AG04449 (cell line): ENCODE measurements at regions not wholly inside any gene's neighbourhood (a gene's known extent, or its start where the extent isn't known, plus 50 kb on each side); places are given as distances from the start of the nearest gene placed in this dataset.

Experiments
- CTCF ChIA-PET: fragments of 350-600 bp; formaldehyde crosslinking; extraction: SDS; loops from one replicate; lab custom pipeline; 2021; ENCODE audit warnings: antibody characterized with exemption; lab: Yijun Ruan, JAX
- POLR2A ChIA-PET: fragments of 400-600, 350-600 bp; formaldehyde crosslinking; extraction: SDS; loops from one replicate; lab custom pipeline; 2020; ENCODE audit warnings: antibody characterized with exemption, inconsistent platforms; lab: Yijun Ruan, JAX
- DNase-seq: peaks from one replicate; pipeline ENCODE4 v3.0.0-alpha.2; 2010; ENCODE audit warnings: low read depth, low spot score
- H3K4me3 ChIP-seq: 2 replicates; pipeline ENCODE4 v1.5.1; 2011; ENCODE audit warnings: low read depth, mild to moderate bottlenecking, control low read depth, low read length
- CTCF ChIP-seq: IDR thresholded peaks from one replicate; pipeline ENCODE4 v1.5.1; 2011; ENCODE audit warnings: mild to moderate bottlenecking, moderate library complexity, low read length, control low read depth, inconsistent platforms; ENCODE audit not compliant: insufficient read depth; ENCODE audit errors: missing control alignments

- CTCF ChIA-PET: no interaction called here
- H3K4me3 ChIP-seq: no peak overlapping the region
- POLR2A ChIA-PET: no interaction called here
- no peak for DNase-seq
- no peak for TF ChIP-seq CTCF
Measured at GRCh38 chr12:108462686-108463085, 52.4 kb upstream of the FICD start.

- DNase-seq: no peak
Measured at GRCh38 chr12:108461058-108461660, 53.9 kb upstream of the FICD start.

GRCh38 chr12:108459149-108459548 is 55.9 kb upstream of the FICD start:
- DNase-seq: no peak
- CTCF ChIA-PET: no interaction called here
- POLR2A ChIA-PET: no interaction called here
- no peak overlapping the region for H3K4me3 ChIP-seq
- TF ChIP-seq CTCF: no peak

More at GRCh38 chr12:108461058-108461660, 53.9 kb upstream of the FICD start:
- CTCF ChIA-PET: no interaction called here
- no peak overlapping the region for H3K4me3 ChIP-seq
- TF ChIP-seq CTCF: no peak
- POLR2A ChIA-PET: no interaction called here

GRCh38 chr12:108457734-108458361 is 57.2 kb upstream of the FICD start:
- no peak for TF ChIP-seq CTCF
- POLR2A ChIA-PET: no interaction called here

GRCh38 chr12:108457006-108457733 is 57.9 kb upstream of the FICD start:
- H3K4me3 ChIP-seq: no peak overlapping the region
- DNase-seq: no peak
- CTCF ChIA-PET: interaction anchor here (1.0 to 2.6 kb wide), 10 partner anchors 9 to 468 kb away, joined by 3 to 8 read pairs (median 4); no protein-coding TSS in a partner anchor
- POLR2A ChIA-PET: no interaction called here
- peak; percentile 55 for TF ChIP-seq CTCF

More at GRCh38 chr12:108457734-108458361, 57.2 kb upstream of the FICD start:
- no peak overlapping the region for H3K4me3 ChIP-seq
- CTCF ChIA-PET: interaction anchor here (1.0 to 2.6 kb wide), 10 partner anchors 9 to 469 kb away, joined by 3 to 8 read pairs (median 4); no protein-coding TSS in a partner anchor
- DNase-seq: no peak

- ChIA-PET POLR2A (no interaction called here), CTCF (interaction anchor here (1.7 to 2.4 kb wide), 2 partner anchors 13 to 393 kb away, joined by 5 to 6 read pairs; no protein-coding TSS in a partner anchor)
Measured at GRCh38 chr12:108455706-108456105, 59.4 kb upstream of the FICD start.

More at GRCh38 chr12:108455706-108456105, 59.4 kb upstream of the FICD start:
- no peak for DNase-seq
- TF ChIP-seq CTCF: no peak
- no peak overlapping the region for H3K4me3 ChIP-seq
